ENCODE measurements at regions not wholly inside any gene's neighbourhood (a gene's known extent, or its start where the extent isn't known, plus 50 kb on each side); places are given as distances from the start of the nearest gene placed in this dataset.
"Not testable (repeated sequence)": the region's sequence is repeated elsewhere in the genome, so short reads cannot be mapped to it uniquely, and the experiment has no call there.

DNA sequence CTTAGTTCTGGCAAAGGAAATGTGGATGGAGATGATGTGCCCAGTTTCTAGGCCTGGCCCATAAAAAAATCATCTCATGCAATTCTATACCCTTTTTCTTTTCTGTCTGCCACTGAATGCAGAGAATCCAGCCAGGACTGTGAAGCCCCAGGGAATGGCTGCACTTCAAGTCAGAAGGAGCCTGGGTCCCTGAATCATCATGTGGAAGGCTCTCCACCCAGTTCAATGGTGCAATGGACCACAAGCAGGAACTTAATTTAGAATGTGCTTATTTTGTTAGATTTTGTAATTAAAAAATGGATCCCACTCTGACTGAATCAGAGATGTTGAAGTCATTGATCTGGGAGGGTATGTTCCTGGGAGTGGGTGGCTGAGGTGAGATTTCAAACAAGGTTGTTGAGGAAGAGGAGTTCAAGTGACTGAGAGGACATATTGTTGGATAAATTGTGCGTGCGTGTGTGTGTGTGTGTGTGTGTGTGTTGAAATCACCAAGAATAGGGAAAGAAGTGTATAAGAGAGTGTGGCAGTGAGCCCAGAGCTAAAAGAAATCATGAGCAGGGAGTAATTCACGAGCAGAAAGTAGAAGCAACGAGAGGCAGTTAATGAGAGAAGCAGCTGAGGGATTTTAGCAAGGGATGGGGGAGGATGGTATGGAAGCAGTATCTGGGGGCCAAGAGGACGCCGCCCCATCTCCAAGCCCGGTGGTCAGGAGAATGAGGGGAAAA is 125.4 kb downstream of the TMX1 start:
- TF ChIP-seq, protein P1, sequence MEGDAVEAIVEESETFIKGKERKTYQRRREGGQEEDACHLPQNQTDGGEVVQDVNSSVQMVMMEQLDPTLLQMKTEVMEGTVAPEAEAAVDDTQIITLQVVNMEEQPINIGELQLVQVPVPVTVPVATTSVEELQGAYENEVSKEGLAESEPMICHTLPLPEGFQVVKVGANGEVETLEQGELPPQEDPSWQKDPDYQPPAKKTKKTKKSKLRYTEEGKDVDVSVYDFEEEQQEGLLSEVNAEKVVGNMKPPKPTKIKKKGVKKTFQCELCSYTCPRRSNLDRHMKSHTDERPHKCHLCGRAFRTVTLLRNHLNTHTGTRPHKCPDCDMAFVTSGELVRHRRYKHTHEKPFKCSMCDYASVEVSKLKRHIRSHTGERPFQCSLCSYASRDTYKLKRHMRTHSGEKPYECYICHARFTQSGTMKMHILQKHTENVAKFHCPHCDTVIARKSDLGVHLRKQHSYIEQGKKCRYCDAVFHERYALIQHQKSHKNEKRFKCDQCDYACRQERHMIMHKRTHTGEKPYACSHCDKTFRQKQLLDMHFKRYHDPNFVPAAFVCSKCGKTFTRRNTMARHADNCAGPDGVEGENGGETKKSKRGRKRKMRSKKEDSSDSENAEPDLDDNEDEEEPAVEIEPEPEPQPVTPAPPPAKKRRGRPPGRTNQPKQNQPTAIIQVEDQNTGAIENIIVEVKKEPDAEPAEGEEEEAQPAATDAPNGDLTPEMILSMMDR (IDR thresholded peaks at IDR 0.05; ENCODE audit: low read depth, low read length), result no peak
- H3K4me3 ChIP-seq (ENCODE audit: low read depth, low read length), result no peak overlapping the region

DNA sequence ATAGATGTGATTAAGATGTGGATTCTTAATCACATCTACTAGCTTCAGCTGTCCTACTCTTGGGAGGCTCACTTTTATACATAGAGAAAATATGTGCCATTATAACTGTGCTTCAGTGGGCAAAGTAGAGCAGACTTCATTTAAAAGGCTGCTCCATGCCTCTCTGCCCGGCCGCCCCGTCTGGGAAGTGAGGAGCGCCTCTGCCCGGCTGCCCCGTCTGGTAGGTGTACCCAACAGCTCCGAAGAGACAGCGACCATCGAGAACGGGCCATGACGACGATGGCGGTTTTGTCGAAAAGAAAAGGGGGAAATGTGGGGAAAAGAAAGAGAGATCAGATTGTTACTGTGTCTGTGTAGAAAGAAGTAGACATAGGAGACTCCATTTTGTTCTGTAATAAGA is 126.4 kb downstream of the TMX1 start:
- not testable (repeated sequence) for H3K4me3 ChIP-seq (ENCODE audit: low read depth, low read length)

DNA sequence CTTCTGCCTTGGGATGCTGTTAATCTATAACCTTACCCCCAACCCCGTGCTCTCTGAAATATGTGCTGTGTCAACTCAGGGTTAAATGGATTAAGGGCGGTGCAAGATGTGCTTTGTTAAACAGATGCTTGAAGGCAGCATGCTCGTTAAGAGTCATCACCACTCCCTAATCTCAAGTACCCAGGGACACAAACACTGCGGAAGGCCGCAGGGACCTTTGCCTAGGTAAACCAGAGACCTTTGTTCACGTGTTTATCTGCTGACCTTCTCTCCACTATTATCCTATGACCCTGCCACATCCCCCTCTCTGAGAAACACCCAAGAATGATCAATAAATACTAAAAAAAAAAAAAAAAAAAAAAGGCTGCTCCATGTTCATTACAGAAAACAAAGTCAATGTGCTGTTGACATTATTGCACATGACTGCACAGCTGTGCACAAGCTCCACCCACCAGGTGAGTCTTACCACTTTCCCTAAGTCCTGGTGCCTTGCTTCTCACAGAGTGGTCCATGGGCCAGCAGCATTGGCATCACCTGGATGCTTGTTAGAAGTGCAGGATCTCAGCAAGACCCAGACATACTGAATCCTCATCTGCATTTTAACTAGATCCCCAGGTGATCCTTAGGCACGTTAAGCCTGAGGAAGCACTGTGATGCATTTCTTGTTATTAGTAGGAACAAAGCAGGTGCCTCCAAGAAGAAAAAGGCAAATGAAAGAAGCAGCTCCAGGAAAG is 127.0 kb downstream of the TMX1 start:
- H3K4me3 ChIP-seq (ENCODE audit: low read depth, low read length), result not testable (repeated sequence)

DNA sequence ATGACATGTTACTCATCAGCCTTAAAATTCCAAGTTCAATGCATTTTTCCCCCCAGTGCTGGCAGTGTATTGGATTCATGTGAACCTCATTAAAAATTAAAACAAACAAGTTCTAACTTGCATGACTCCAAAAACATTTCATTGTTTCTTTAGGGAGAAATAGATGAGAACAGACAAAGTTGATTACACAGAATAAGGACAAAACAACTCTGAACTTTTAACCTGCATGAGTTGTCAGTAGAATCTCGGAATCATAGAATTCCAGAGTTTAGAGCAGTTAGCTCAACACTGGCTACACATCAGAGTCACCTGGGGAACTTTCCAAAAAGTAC is 127.5 kb downstream of the TMX1 start:
- TF ChIP-seq, protein P1 (IDR thresholded peaks at IDR 0.05; ENCODE audit: low read depth, low read length), result no peak
- H3K4me3 ChIP-seq (ENCODE audit: low read depth, low read length), result no peak overlapping the region

DNA sequence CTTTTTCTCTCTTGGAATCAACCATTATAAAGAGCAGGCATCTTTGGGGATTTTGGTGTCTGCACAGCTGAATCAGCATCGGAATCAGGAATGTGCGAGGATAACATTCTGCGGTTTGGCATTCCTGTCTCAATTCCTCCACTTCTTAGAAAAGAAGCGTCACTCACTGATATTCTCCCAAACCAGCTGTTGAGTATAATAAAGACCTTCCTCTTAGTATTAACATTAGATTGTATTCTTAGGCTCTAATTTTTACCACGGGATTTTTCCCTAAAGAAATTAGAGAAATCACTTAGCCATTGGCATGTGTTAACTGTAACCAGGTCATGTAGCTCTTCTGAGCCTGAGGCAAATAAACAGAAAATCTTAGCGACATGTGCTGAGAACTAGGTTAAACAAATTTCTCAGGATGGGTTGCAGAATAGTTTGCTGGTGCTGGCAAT is 128.7 kb downstream of the TMX1 start:
- TF ChIP-seq, protein P1 (IDR thresholded peaks at IDR 0.05; ENCODE audit: low read depth, low read length), result no peak
- H3K4me3 ChIP-seq (ENCODE audit: low read depth, low read length), result no peak overlapping the region

DNA sequence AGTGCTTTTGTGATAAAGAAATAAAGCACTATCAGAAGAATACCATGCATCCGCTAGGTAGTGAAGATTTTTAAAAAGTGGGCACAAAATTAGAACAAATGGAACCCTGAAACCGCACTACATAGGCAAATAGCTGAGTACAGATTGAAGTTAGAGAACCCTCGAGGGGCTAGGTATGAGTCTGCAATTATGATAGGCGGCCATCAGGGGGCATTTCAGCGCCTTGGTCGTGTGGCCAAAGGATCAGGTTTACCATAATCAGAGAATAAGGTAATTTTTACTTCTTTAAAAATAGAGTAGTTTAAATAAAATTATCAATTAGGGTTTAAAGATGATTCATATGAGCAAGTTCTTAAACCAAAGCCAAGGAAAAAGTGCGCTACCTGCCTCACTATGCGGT is 129.8 kb downstream of the TMX1 start:
- TF ChIP-seq, protein P1 (IDR thresholded peaks at IDR 0.05; ENCODE audit: low read depth, low read length), result 0 out of 2 replicates have a peak, but pooled peaks have one; percentile 8
- no peak overlapping the region for H3K4me3 ChIP-seq (ENCODE audit: low read depth, low read length)

DNA sequence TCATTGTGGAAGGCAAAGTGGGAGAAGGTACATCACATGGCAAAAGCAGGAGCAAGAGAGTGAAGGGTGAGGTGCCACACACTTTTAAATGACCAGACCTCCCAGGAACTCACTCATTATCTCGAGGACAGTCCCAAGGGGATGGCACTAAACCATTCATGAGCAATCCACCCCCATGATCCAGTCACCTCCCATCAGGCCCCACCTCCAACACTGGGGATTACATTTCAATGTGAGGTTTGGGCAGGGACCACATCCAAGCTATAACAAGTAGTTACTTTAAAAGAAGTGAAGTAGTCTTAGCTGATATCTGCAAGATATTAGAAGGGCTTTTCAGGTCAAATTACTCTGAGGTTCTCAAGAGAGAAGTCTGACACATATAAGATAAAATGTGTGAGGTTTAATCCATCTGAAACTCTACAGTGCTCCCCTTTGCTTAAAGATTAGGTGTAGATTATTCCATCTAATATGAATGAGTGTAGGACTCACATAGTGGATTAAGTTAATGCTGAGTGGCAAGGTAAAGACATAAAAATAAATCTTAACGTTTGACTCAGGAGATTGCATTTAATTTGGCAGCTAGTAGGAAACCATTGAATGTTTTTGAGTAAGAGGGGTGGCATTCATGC is 130.8 kb downstream of the TMX1 start:
- TF ChIP-seq, protein P1 (IDR thresholded peaks at IDR 0.05; ENCODE audit: low read depth, low read length), result no peak
- H3K4me3 ChIP-seq (ENCODE audit: low read depth, low read length), result no peak overlapping the region

DNA sequence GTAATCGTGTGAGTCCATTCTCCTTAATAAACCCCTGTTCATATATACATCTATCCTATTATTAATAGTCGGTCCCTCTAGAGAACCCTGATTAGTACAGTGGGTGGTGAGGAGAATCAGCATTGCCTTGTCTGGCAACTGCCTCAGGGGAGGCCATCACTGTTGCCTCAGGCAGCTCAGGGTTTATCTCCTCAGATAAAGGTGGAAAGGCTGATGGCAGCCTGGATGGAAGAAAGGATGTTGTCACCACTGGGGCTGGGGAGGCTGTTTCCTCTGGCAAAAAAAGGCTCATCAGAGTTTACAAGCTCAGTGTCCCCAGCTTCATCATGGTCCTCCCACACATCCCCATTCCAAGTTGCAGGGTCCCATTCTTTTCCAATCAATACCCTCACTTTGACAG is 137.1 kb downstream of the TMX1 start:
- not testable (repeated sequence) for H3K4me3 ChIP-seq (ENCODE audit: low read depth, low read length)
